ENCODE measurements at regions not wholly inside any gene's neighbourhood (a gene's known extent, or its start where the extent isn't known, plus 50 kb on each side); places are given as distances from the start of the nearest gene placed in this dataset.

DNA sequence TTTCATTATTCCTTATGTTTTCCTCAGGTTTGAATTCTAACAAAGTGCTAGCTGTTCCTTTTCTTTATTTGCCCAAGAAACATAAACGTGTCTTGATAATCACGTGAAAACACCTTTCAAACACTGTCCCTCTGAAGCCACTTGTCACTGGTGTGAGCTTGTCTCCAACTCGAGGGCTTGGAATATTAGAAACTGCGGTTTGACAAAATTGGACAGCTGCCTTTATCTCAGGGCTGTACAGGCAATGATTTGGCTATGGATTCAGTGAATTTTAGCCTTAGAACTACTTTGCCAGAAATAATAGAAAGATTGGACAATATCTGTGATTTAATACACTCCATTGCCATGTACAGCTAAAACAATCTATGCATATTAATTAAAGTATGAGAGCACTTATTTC is 763.0 kb upstream of the ACVR2A start:
- no peaks in the 10 kb centered on the region for H3K27me3 ChIP-seq (ENCODE audit: insufficient read depth in 3 of 3, low read length in 2 of 3)
- H3K27ac ChIP-seq = no peak overlapping the region
- no peak overlapping the region for H3K4me3 ChIP-seq
- TF ChIP-seq CTCF (IDR thresholded peaks at IDR 0.05) = no peak
- 30 to 52% (median 36%) methylated on average over 4 of the region's 4 CpGs for WGBS, 3 donors
- no peaks in the 10 kb centered on the region for H3K4me1 ChIP-seq
- H3K9me3 ChIP-seq = no peaks in the 10 kb centered on the region
- DNase-seq (no peak), ATAC-seq (no peak)
- intact Hi-C loops (cut with DNase I) = loop anchor here (2.0 to 10.0 kb wide), 4 partner anchors 250 to 833 kb away; no protein-coding TSS in a partner anchor
- H3K36me3 ChIP-seq (ENCODE audit: insufficient read depth in 1 of 2, low read depth in 1 of 2) = no peaks in the 10 kb centered on the region

GRCh38 chr2:147076634-147077033 is 768.2 kb upstream of the ACVR2A start:
- WGBS, 3 donors = 56 to 66% (median 60%) methylated on average over 2 of the region's 2 CpGs
- no peaks in the 10 kb centered on the region for H3K36me3 ChIP-seq (ENCODE audit: insufficient read depth in 1 of 2, low read depth in 1 of 2)
- H3K9me3 ChIP-seq = no peaks in the 10 kb centered on the region
- no peak overlapping the region for H3K27ac ChIP-seq
- TF ChIP-seq CTCF (IDR thresholded peaks at IDR 0.05) = no peak
- no peaks in the 10 kb centered on the region for H3K27me3 ChIP-seq (ENCODE audit: insufficient read depth in 3 of 3, low read length in 2 of 3)
- intact Hi-C loops (cut with DNase I) = no loop called here
- DNase-seq (no peak), ATAC-seq (peak in 1 of 4 donors; percentile 40)
- H3K4me1 ChIP-seq = no peaks in the 10 kb centered on the region
- no peak overlapping the region for H3K4me3 ChIP-seq

GRCh38 chr2:147068071-147068470 is 776.8 kb upstream of the ACVR2A start:
- 79 to 88% (median 81%) methylated on average over 2 of the region's 2 CpGs for WGBS, 3 donors
- no peak for ATAC-seq
- H3K36me3 ChIP-seq (ENCODE audit: insufficient read depth in 1 of 2, low read depth in 1 of 2) = no peaks in the 10 kb centered on the region

DNA sequence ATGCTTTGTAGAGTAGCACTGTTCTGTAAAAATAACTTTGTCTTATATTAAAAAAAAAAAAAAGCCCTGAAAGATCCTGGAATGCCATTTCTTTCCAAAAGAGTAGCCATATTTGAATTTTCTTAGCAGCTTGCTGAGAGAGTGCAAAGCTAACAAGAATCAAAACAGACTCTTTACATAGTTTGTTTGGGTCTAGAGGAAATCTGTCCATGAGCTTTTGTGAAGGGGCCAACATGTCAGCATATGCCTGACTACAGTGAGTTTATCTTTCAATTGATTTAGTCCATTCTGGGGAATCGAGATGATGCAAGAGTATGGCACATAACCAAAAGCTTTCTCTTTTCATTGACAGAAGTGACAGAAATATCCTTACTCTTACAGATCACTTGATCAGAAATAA is 777.7 kb upstream of the ACVR2A start:
- no peak for TF ChIP-seq CTCF (IDR thresholded peaks at IDR 0.05)
- 92 to 98% (median 98%) methylated on average over 1 of the region's 1 CpG for WGBS, 3 donors
- Histone ChIP-seq H3K4me3 (no peak overlapping the region), H3K4me1 (no peaks in the 10 kb centered on the region), H3K9me3 (no peaks in the 10 kb centered on the region), H3K27ac (no peak overlapping the region), H3K36me3 (ENCODE audit: insufficient read depth in 1 of 2, low read depth in 1 of 2) (no peaks in the 10 kb centered on the region), H3K27me3 (ENCODE audit: insufficient read depth in 3 of 3, low read length in 2 of 3) (no peaks in the 10 kb centered on the region)
- ATAC-seq = no peak
- no peak for DNase-seq
- intact Hi-C loops (cut with DNase I) = no loop called here

More at GRCh38 chr2:147068071-147068470, 776.8 kb upstream of the ACVR2A start:
- intact Hi-C loops (cut with DNase I) = no loop called here
- no peaks in the 10 kb centered on the region for H3K9me3 ChIP-seq
- DNase-seq = no peak
- H3K27ac ChIP-seq = no peak overlapping the region
- H3K4me1 ChIP-seq = no peaks in the 10 kb centered on the region
- no peaks in the 10 kb centered on the region for H3K27me3 ChIP-seq (ENCODE audit: insufficient read depth in 3 of 3, low read length in 2 of 3)
- H3K4me3 ChIP-seq = no peak overlapping the region
- TF ChIP-seq CTCF (IDR thresholded peaks at IDR 0.05) = no peak

DNA sequence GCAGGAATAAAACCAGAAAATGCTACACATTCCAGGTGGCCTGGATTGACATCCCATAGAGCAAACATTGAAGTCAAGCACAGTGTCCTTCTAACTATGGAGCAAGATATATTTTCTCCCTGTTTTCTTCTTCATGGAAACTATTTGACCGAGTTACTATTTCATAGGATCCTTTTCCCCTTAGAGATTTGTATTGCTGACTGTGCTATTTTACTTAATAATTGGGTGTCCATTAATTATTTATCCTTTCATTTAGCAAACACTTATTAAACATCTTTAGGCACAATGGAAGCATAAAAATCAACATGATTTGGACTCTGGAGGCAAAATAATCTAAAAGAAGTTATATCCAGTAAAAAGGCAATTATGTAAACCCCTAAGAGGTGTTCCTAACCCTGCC is 782.8 kb upstream of the ACVR2A start:
- H3K27me3 ChIP-seq (ENCODE audit: insufficient read depth in 3 of 3, low read length in 2 of 3) = no peaks in the 10 kb centered on the region
- ATAC-seq (no peak), DNase-seq (no peak)
- no peaks in the 10 kb centered on the region for H3K9me3 ChIP-seq
- 1 to 39% (median 3%) methylated on average over 1 of the region's 1 CpG for WGBS, 3 donors
- no peak overlapping the region for H3K4me3 ChIP-seq
- no peaks in the 10 kb centered on the region for H3K36me3 ChIP-seq (ENCODE audit: insufficient read depth in 1 of 2, low read depth in 1 of 2)
- no peak for TF ChIP-seq CTCF (IDR thresholded peaks at IDR 0.05)
- H3K27ac ChIP-seq = no peak overlapping the region
- intact Hi-C loops (cut with DNase I) = no loop called here
- no peaks in the 10 kb centered on the region for H3K4me1 ChIP-seq

Data from psoas muscle (tissue), 7 donors.